Panc1 (cell line): ENCODE measurements at regions not wholly inside any gene's neighbourhood (a gene's known extent, or its start where the extent isn't known, plus 50 kb on each side); places are given as distances from the start of the nearest gene placed in this dataset.

Source experiments
- ATAC-seq: fragments of 200-7000 bp; cut with Tn5 transposase; 2 replicates; pipeline ENCODE4 v1.9.1; 2020; ENCODE audit warnings: mild to moderate bottlenecking, moderate library complexity
- BruUV-seq: library from RNA; stranded (reverse); fragments of 400-500 nt; replicated peaks from 2 replicates; lab custom pipeline; 2021; lab: Mats Ljungman, UMichigan
- CTCF ChIA-PET: fragments of 300-600 bp; sonication (Branson Sonifier 250); formaldehyde crosslinking; loops from one replicate; lab custom pipeline; 2022; ENCODE audit warnings: antibody characterized with exemption; lab: Charles Lee
- POLR2A ChIA-PET: fragments of 300-600 bp; sonication (Branson Sonifier 250); formaldehyde crosslinking; loops from one replicate; lab custom pipeline; 2022; ENCODE audit warnings: antibody characterized with exemption; lab: Charles Lee
- DNase-seq: peaks from one replicate; pipeline ENCODE4 v3.0.0-alpha.2; 2010; ENCODE audit warnings: low read depth, low spot score
- H3K27ac ChIP-seq: 2 replicates; pipeline ENCODE4 v1.5.1; 2011; ENCODE audit warnings: mild to moderate bottlenecking, low read length, inconsistent platforms
- H3K27me3 ChIP-seq: fragments of 200-500 bp; sonication (Bioruptor generic); 2 replicates; pipeline ENCODE4 v1.6.0; 2014; ENCODE audit warnings: low read length, inconsistent platforms; ENCODE audit not compliant: control insufficient read depth, insufficient read depth
- H3K36me3 ChIP-seq: fragments of 200-500 bp; sonication (Bioruptor generic); 2 replicates; pipeline ENCODE4 v1.5.1; 2014; ENCODE audit warnings: inconsistent platforms, mild to moderate bottlenecking, low read length, moderate library complexity; ENCODE audit not compliant: control insufficient read depth, insufficient read depth
- H3K4me1 ChIP-seq: 2 replicates; pipeline ENCODE4 v1.5.1; 2011; ENCODE audit warnings: inconsistent platforms, mild to moderate bottlenecking, low read length, moderate library complexity; ENCODE audit not compliant: control insufficient read depth, insufficient read depth
- H3K4me3 ChIP-seq, 2 experiments: 2 replicates each; pipeline ENCODE4 v1.5.1; 2011 to 2012; ENCODE audit warnings: low read depth in 2 of 2, low read length in 2 of 2, mild to moderate bottlenecking in 2 of 2, inconsistent platforms in 1 of 2, moderate library complexity in 1 of 2
- H3K9me3 ChIP-seq: fragments of 200-500 bp; sonication (Bioruptor generic); 2 replicates; pipeline ENCODE4 v1.5.1; 2014; ENCODE audit warnings: low read depth, mild to moderate bottlenecking, inconsistent platforms, low read length, moderate library complexity; ENCODE audit not compliant: control insufficient read depth, insufficient read depth
- CTCF ChIP-seq: fragments of 450-650 bp; IDR thresholded peaks from 2 replicates; pipeline ENCODE4 v1.5.1; 2017; ENCODE audit warnings: mild to moderate bottlenecking
- POLR2AphosphoS5 ChIP-seq: IDR thresholded peaks from 2 replicates; pipeline ENCODE4 v1.6.1; 2012; ENCODE audit warnings: mild to moderate bottlenecking, low read depth, low read length, moderate library complexity
- REST ChIP-seq, 2 experiments: IDR thresholded peaks; 2 replicates each; pipeline ENCODE4 v1.6.1; 2011 to 2012; ENCODE audit warnings: low read depth in 2 of 2, control low read depth in 1 of 2, low read length in 1 of 2, mild to moderate bottlenecking in 1 of 2, moderate library complexity in 1 of 2; ENCODE audit not compliant: insufficient read depth in 1 of 2
- SIN3A ChIP-seq: IDR thresholded peaks from 2 replicates; pipeline ENCODE4 v1.6.1; 2012; ENCODE audit warnings: low read depth, mild to moderate bottlenecking, low read length, moderate library complexity, borderline replicate concordance; ENCODE audit not compliant: insufficient read depth
- TCF7L2 ChIP-seq: IDR thresholded peaks from 2 replicates; pipeline ENCODE4 v1.6.1; 2011; ENCODE audit warnings: mild to moderate bottlenecking, low read depth, low read length, inconsistent platforms
- in situ Hi-C: cut with HindIII; loops from 2 replicates; pipeline ENCODE4 v1.10.0; 2016; ENCODE audit warnings: low sequenced_read_pairs, low pct_unique_long_range_greater_than_20kb
- intact Hi-C: fragments of 100-400 bp; cut with micrococcal nuclease; formaldehyde crosslinking; loops from one replicate; pipeline ENCODE4 v1.10.0; 2022; ENCODE audit not compliant: unreplicated experiment

GRCh38 chrX:113743069-113743468, 840.8 kb upstream of the HTR2C start:
- DNase-seq (no peak), ATAC-seq (no peak)
- Histone ChIP-seq H3K4me1 (no peaks in the 10 kb centered on the region), H3K27me3 (no peaks in the 10 kb centered on the region), H3K27ac (no peak overlapping the region), H3K9me3 (no peaks in the 10 kb centered on the region), H3K4me3 (no peak overlapping the region), H3K36me3 (no peaks in the 10 kb centered on the region)
- intact Hi-C loops (no loop called here), in situ Hi-C loops (no loop called here)
- no peak for TF ChIP-seq SIN3A
- TF ChIP-seq REST (IDR thresholded peaks at IDR 0.05; ENCODE audit: insufficient read depth in 1 of 2, low read depth in 2 of 2, low read length in 1 of 2): no peak
- TF ChIP-seq CTCF: no peak
- no peak for TF ChIP-seq TCF7L2
- no peak for TF ChIP-seq POLR2AphosphoS5
- no TSS peak for BruUV-seq
- CTCF ChIA-PET: no interaction called here
- POLR2A ChIA-PET: interaction anchor here (0.6 kb wide), 1 partner anchor 558 kb away, joined by 3 read pairs; no protein-coding TSS in a partner anchor

GRCh38 chrX:113741744-113742143, 842.1 kb upstream of the HTR2C start:
- Histone ChIP-seq H3K4me1 (no peaks in the 10 kb centered on the region), H3K9me3 (no peaks in the 10 kb centered on the region), H3K4me3 (no peak overlapping the region), H3K27ac (no peak overlapping the region), H3K27me3 (no peaks in the 10 kb centered on the region), H3K36me3 (no peaks in the 10 kb centered on the region)
- in situ Hi-C loops (no loop called here), intact Hi-C loops (no loop called here)
- BruUV-seq: no TSS peak
- ChIA-PET CTCF (no interaction called here), POLR2A (no interaction called here)
- DNase-seq (peak; percentile 13), ATAC-seq (no peak)
- TF ChIP-seq TCF7L2 (no peak), CTCF (peak; percentile 43; the same call in 1 of the 2 replicates), POLR2AphosphoS5 (no peak), REST (IDR thresholded peaks at IDR 0.05; ENCODE audit: insufficient read depth in 1 of 2, low read depth in 2 of 2, low read length in 1 of 2) (no peak), SIN3A (no peak)
